GM19240 (cell line): ENCODE measurements at regions not wholly inside any gene's neighbourhood (a gene's known extent, or its start where the extent isn't known, plus 50 kb on each side); places are given as distances from the start of the nearest gene placed in this dataset.

Experiments used
- DNase-seq: peaks from one replicate; pipeline ENCODE4 v3.0.0; 2011; ENCODE audit warnings: low spot score; ENCODE audit not compliant: insufficient read length

GRCh38 chr13:56864451-56864850 lies 276.3 kb upstream of the PRR20A start:
- DNase-seq = no peak

- DNase-seq = no peak
Observed at GRCh38 chr13:56865416-56865815, 275.3 kb upstream of the PRR20A start.

- no peak for DNase-seq
Observed at GRCh38 chr13:56869671-56870070, 271.0 kb upstream of the PRR20A start.

GRCh38 chr13:56886398-56886797 lies 254.3 kb upstream of the PRR20A start:
- no peak for DNase-seq

GRCh38 chr13:56888455-56888854 lies 252.3 kb upstream of the PRR20A start:
- no peak for DNase-seq

- no peak for DNase-seq
Observed at GRCh38 chr13:56893843-56894242, 246.9 kb upstream of the PRR20A start.

- DNase-seq = no peak
Observed at GRCh38 chr13:56900549-56901279, 240.0 kb upstream of the PRR20A start.

- DNase-seq = no peak
Observed at GRCh38 chr13:56902276-56902675, 238.4 kb upstream of the PRR20A start.

- no peak for DNase-seq
Observed at GRCh38 chr13:56903710-56904282, 236.9 kb upstream of the PRR20A start.

GRCh38 chr13:56906909-56907308 lies 233.8 kb upstream of the PRR20A start:
- DNase-seq = no peak

- DNase-seq = no peak
Observed at GRCh38 chr13:56907766-56908165, 233.0 kb upstream of the PRR20A start.

GRCh38 chr13:56909896-56910600 lies 230.7 kb upstream of the PRR20A start:
- no peak for DNase-seq

- DNase-seq = no peak
Observed at GRCh38 chr13:56917966-56918365, 222.8 kb upstream of the PRR20A start.

GRCh38 chr13:56923626-56924140 lies 217.0 kb upstream of the PRR20A start:
- no peak for DNase-seq

GRCh38 chr13:56924401-56924800 lies 216.3 kb upstream of the PRR20A start:
- DNase-seq = no peak

GRCh38 chr13:56932104-56932503 lies 208.6 kb upstream of the PRR20A start:
- DNase-seq = no peak

GRCh38 chr13:56953965-56954364 lies 186.8 kb upstream of the PRR20A start:
- DNase-seq = no peak

GRCh38 chr13:56975647-56976046 lies 165.1 kb upstream of the PRR20A start:
- DNase-seq = no peak

GRCh38 chr13:56980856-56981255 lies 159.9 kb upstream of the PRR20A start:
- no peak for DNase-seq

- no peak for DNase-seq
Observed at GRCh38 chr13:56986121-56986520, 154.6 kb upstream of the PRR20A start.

- DNase-seq = no peak
Observed at GRCh38 chr13:56988543-56988942, 152.2 kb upstream of the PRR20A start.

- DNase-seq = no peak
Observed at GRCh38 chr13:57003682-57004081, 137.0 kb upstream of the PRR20A start.
